HG03521 (cell line): ENCODE measurements at regions not wholly inside any gene's neighbourhood (a gene's known extent, or its start where the extent isn't known, plus 50 kb on each side); places are given as distances from the start of the nearest gene placed in this dataset.
"Not testable (repeated sequence)": the region's sequence is repeated elsewhere in the genome, so short reads cannot be mapped to it uniquely, and the experiment has no call there.

Experiments
- ATAC-seq: cut with Tn5 transposase; IDR thresholded peaks from one replicate; pipeline ENCODE4 v1.9.1; 2021; ENCODE audit warnings: mild to moderate bottlenecking, moderate library complexity; ENCODE audit not compliant: unreplicated experiment

GRCh38 chr14:105746800-105747502 is 220.6 kb downstream of the TMEM121 start:
- not testable (repeated sequence) for ATAC-seq

DNA sequence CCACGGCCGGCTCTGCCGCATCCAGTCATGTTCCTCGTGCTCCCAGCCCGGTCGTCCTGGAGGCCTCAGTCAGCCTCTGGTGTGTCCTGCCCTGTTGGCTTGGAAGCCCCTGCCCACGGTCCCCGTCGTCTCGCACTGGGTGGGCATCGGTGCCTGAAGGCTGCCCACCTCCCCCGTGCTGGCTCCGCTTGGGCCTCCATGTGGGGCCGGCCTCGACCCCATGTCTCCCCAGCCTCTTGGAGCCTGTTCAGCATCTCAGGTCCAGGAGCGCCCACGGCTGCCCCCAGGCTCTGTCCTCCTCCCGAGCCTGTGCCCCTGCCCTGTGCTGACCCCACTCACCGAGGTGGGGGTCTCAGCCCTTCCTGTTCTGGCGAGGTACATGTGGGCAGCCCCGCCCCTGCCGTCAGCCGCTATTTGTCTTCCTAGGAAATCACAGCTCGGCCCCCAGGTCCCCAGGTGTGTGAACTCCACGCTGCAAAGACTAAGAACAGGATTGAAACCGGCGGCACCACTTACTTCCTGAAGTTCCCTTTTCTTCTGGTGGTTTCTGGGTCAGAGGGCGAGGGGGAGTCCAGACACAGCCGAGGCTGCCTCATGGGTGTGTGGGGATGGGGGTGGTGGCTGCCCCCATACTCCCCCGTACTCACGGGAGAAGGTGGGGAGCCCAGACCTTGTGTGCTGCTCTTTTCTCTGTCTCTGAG is 221.3 kb downstream of the TMEM121 start:
- ATAC-seq: not testable (repeated sequence)

- ATAC-seq: no peak
Observed at GRCh38 chr14:105748204-105748578, 221.8 kb downstream of the TMEM121 start.

GRCh38 chr14:105748710-105749109 is 222.3 kb downstream of the TMEM121 start:
- ATAC-seq: not testable (repeated sequence)

- ATAC-seq: not testable (repeated sequence)
Observed at GRCh38 chr14:105749870-105750541, 223.6 kb downstream of the TMEM121 start.

- ATAC-seq: not testable (repeated sequence)
Observed at GRCh38 chr14:105751291-105751751, 224.9 kb downstream of the TMEM121 start.

DNA sequence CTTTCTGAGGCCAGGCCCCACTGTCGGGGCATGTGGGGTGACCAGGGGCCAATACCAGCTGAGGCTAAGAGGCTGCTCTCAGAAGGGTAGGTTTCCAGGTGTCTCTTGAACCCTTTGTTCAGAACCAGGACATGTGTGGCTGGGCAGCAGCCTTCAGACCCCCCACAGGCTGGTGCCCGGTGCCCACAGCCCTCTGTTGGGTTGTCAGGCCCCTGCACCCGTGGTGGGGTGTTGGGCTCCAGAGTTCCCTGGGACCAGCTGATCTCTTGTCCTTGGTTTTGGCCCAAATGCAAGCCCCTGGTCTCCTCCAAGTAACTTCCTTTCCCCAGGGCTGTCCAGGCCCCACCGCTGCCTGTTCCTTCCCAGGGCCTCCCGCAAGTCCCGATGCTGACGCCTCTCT is 226.0 kb downstream of the TMEM121 start:
- ATAC-seq: not testable (repeated sequence)

GRCh38 chr14:105760691-105761344 is 234.4 kb downstream of the TMEM121 start:
- no peak for ATAC-seq

GRCh38 chr14:105761345-105761740 is 235.0 kb downstream of the TMEM121 start:
- ATAC-seq: not testable (repeated sequence)

GRCh38 chr14:105761842-105762241 is 235.5 kb downstream of the TMEM121 start:
- ATAC-seq: no peak

DNA sequence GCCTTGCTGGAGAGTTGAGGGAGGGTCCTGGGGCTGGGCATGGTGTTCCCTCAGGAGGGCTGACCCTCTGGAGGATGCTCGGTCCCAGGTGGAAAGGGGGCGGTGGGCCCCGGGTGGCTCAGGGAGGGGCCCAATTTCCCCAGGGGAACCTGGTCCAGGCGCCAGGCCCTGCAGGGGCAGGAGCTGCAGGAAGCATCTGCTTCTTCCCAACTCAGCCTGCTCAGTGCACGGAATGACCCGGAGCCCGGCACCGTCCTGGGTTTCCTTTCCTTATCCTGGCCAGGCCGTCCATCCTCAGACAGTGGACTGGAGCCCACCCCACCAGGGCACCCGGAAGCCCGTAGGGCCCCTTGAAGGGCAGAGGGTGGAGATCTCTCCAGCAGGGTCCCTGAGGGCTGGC is 235.9 kb downstream of the TMEM121 start:
- not testable (repeated sequence) for ATAC-seq

DNA sequence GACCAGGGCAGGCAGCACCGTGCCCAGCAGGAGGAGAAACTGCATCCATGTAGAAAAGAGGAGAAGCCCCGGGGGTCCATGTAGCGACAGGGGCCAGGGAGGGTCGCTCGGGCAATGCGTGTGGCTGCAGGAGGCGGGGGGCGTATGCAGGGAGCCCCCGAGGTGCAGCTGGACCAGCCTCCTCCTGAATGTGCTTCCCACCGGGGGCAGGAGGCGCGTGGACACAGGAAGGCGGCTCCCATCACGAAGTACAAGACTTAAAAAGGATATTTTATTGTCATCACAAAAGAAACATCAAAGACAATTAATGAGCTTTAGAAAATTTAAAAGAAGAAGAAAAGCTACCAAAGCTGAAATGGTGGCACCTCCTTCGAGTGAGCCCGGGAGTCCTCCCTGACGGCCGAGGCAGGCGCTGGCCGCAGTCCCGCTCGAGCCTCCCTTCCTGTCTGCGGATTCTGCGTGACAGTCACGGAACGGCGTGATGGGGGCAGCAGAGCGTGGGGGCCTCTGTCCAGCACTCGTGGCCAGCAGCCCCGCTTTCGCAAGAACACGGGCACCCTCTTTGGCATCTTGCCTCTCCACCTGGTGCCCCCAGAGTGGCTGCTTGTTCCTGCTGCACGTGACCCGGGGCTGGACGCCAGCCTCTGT is 238.0 kb downstream of the TMEM121 start:
- not testable (repeated sequence) for ATAC-seq

DNA sequence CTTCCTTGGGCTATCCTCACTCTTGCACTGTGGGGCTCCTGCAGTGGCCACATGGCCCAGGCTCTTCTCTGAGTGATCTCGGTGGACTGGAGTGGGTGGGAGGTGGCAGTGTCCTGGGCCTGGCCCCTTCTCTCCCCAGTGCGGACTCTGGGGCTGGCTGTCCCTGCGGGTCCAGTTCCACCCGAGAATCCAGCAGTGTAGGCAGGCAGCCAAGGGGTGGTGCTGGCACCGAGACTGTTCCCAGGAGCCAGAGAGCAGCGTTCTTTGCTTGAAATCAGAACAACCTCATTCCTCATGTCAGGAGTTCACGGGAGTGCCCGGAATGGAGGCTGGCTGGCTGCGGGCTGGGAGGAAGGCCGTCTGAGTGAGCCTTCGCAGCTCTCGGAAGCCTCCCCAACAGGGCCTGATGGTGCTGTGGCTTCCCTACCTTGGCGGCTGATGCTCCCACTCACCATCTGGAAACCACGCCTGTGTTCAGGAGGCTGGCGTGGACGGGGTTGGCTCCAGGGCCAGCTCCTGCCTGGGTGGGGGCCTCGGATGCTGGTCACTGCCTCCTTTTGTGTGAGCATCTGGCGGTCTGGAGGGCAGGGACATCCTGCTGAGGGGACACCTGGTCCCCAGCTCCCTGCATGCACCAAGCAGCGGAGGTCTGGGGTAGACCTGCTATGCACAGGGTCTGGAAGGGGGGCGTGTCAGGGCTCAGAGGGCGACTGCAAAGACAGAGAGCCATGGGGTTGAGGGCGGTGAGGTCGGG is 238.9 kb downstream of the TMEM121 start:
- ATAC-seq: not testable (repeated sequence)

DNA sequence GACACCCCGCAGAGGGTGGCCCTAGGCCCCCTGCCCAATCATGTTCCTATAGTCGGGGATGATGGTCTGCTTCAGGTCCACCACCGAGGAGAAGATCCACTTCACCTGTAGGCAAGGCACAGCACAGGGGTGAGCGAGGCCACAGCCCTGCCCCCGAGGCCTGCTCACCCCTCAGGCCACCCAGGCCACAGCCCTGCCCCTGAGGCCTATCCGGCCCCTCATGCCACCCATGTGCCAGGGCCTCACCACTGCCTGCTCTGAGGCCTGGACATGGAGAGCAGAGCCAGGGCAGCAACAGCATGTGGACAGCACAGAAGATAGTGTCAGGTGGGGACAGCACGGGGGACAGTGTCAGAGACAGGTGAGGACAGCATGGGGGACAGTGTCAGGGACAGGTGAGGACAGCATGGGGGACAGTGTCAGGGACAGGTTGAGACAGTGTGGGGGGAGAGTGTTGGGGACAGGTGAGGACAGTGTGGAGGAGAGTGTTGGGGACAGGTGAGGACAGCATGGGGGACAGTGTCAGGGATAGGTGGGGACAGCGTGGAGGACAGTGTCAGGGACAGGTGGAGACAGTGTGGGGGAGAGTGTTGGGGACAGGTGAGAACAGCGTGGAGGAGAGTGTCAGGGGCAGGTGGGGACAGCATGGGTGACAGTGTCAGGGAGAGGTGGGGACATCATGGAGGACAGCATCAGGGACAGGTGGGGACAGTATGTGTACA is 239.7 kb downstream of the TMEM121 start:
- ATAC-seq: no peak

GRCh38 chr14:105767315-105767714 is 240.9 kb downstream of the TMEM121 start:
- no peak for ATAC-seq

DNA sequence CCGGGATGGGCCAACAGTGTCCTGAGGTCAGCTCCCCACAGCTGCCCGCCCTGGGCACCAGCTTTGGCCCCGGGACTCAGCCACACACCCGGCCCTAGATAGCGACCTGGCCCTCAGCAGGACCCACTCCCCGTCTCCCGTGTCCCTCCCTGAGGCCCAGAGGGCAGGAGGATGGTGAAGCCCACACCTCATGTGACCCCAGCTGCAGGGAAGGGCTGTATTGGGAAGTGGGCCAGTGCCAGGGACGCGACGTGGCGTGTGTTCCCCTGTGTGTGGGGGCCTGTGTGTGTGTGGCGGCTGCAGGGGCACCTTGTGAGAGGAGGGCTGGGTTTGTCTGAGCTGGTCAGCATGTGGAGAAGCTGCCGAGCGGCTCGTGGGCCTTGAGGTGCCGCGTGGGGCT is 241.7 kb downstream of the TMEM121 start:
- not testable (repeated sequence) for ATAC-seq

GRCh38 chr14:105769061-105769730 is 242.8 kb downstream of the TMEM121 start:
- not testable (repeated sequence) for ATAC-seq

GRCh38 chr14:105770619-105771216 is 244.3 kb downstream of the TMEM121 start:
- not testable (repeated sequence) for ATAC-seq
